ENCODE measurements at regions not wholly inside any gene's neighbourhood (a gene's known extent, or its start where the extent isn't known, plus 50 kb on each side); places are given as distances from the start of the nearest gene placed in this dataset.
A peak's percentile ranks its signal among the peaks of the same experiment; 100 is the strongest.

- TF ChIP-seq ATF3 (IDR thresholded peaks at IDR 0.05) (peak; percentile 79), ATF3 (CRISPR knock-in tag; conservative IDR thresholded peaks at IDR 0.05) (no peak), CBFB (CRISPR knock-in tag; IDR thresholded peaks at IDR 0.05) (no peak)
Measured at GRCh38 chr4:173891072-173891471, 361.0 kb upstream of the HAND2 start (continued).

- H3K9me3 ChIP-seq (replicated peaks; ENCODE audit: control insufficient read depth, insufficient read depth, low read depth, low read length), result no peaks in the 10 kb centered on the region
- H3K4me1 ChIP-seq (replicated peaks in 1 of 2; ENCODE audit: control insufficient read depth in 2 of 2, insufficient read depth in 2 of 2, low read length in 2 of 2), result no peaks in the 10 kb centered on the region
- CTCF ChIA-PET (ENCODE audit: low intra/inter-chr PET ratio), result no interaction called here
- 2% methylated on average over 4 of the region's 4 CpGs for WGBS (ENCODE audit: insufficient coverage, low coverage, missing lambda C conversion rate)
- intact Hi-C loops (cut with micrococcal nuclease), result no loop called here
- DNase-seq (ENCODE audit: extremely low read depth in 1 of 4, low spot score in 3 of 4) (no peak), ATAC-seq (no peak), FAIRE-seq (no peak)
- POLR2A ChIA-PET, result no interaction called here
- H2AFZ ChIP-seq (ENCODE audit: low read depth, low read length), result no peak overlapping the region
- H3K9me1 ChIP-seq (ENCODE audit: control insufficient read depth, insufficient read depth, low read length), result no peaks in the 10 kb centered on the region
- no peaks in the 10 kb centered on the region for H3K27me3 ChIP-seq (ENCODE audit: control insufficient read depth in 2 of 2, insufficient read depth in 2 of 2, low read length in 2 of 2)
- H3K9ac ChIP-seq (ENCODE audit: insufficient read depth in 1 of 2, low read depth in 2 of 2, low read length in 2 of 2), result no peak overlapping the region
- H3K27ac ChIP-seq (ENCODE audit: extremely low read depth, low read depth, low read length), result no peak overlapping the region
- H3K79me2 ChIP-seq (ENCODE audit: control insufficient read depth, insufficient read depth, low read length), result no peaks in the 10 kb centered on the region
- H3K4me3 ChIP-seq, result no peak overlapping the region
- in situ Hi-C loops (cut with MboI), result no loop called here
- no peak overlapping the region for H3K4me2 ChIP-seq (ENCODE audit: insufficient read depth, low read length)
- H3K36me3 ChIP-seq (ENCODE audit: control insufficient read depth, insufficient read depth, low read length), result no peaks in the 10 kb centered on the region
- H4K20me1 ChIP-seq (replicated peaks; ENCODE audit: control insufficient read depth, insufficient read depth, low read length), result no peaks in the 10 kb centered on the region
- TF ChIP-seq ZNF408 (CRISPR knock-in tag; IDR thresholded peaks at IDR 0.05; ENCODE audit: low read depth), result no peak
- TF ChIP-seq HDAC1 (IDR thresholded peaks at IDR 0.05), result no peak
- no peak for TF ChIP-seq RNF219 (CRISPR knock-in tag; IDR thresholded peaks at IDR 0.05)
- no peak for TF ChIP-seq COPS2 (conservative IDR thresholded peaks at IDR 0.05)
- BruUV-seq (replicated peaks), result no TSS peak
Measured at GRCh38 chr4:173883821-173884220, 353.8 kb upstream of the HAND2 start.

Measured in K562 (cell line).